ENCODE measurements at regions not wholly inside any gene's neighbourhood (a gene's known extent, or its start where the extent isn't known, plus 50 kb on each side); places are given as distances from the start of the nearest gene placed in this dataset.

- no peak overlapping the region for H3K4me3 ChIP-seq (replicated peaks in 1 of 3; ENCODE audit: insufficient read depth in 1 of 3, low read depth in 1 of 3, low read length in 3 of 3)
- no peaks in the 10 kb centered on the region for H4K20me1 ChIP-seq (replicated peaks; ENCODE audit: control insufficient read depth, extremely low read depth, insufficient read depth, low read length)
- H3K79me2 ChIP-seq (ENCODE audit: control insufficient read depth, insufficient read depth, low read length) = no peaks in the 10 kb centered on the region
- POLR2A ChIA-PET = no interaction called here
- no peaks in the 10 kb centered on the region for H3K4me1 ChIP-seq (ENCODE audit: control insufficient read depth, extremely low read depth, insufficient read depth, low read length)
- no peak overlapping the region for H3K4me2 ChIP-seq (ENCODE audit: insufficient read depth, low read length)
- intact Hi-C loops (cut with micrococcal nuclease) = no loop called here
- H3K9me1 ChIP-seq (replicated peaks; ENCODE audit: control insufficient read depth, extremely low read depth, insufficient read depth, low read length) = no peaks in the 10 kb centered on the region
- FAIRE-seq (no peak), DNase-seq (ENCODE audit: low read depth, low spot score) (no peak)
- BruUV-seq (replicated peaks) = no TSS peak
- dilution Hi-C loops (cut with MboI; ENCODE audit: extremely low pct_ligation_motif_present, low sequenced_read_pairs) = no loop called here
- H3K9me3 ChIP-seq (replicated peaks; ENCODE audit: control insufficient read depth, insufficient read depth, low read length) = no peaks in the 10 kb centered on the region
- H3K27me3 ChIP-seq (ENCODE audit: control insufficient read depth in 2 of 2, insufficient read depth in 2 of 2, low read length in 2 of 2) = peaks cover 8% of the 10 kb centered on the region in 2 experiments
- no peak overlapping the region for H3K9ac ChIP-seq (replicated peaks; ENCODE audit: extremely low read depth, insufficient read depth, low read length)
- CTCF ChIA-PET = interaction anchor here (1.1 kb wide), 1 partner anchor 467 kb away, joined by 3 read pairs; no protein-coding TSS in a partner anchor
- no peaks in the 10 kb centered on the region for H3K36me3 ChIP-seq (ENCODE audit: control insufficient read depth in 2 of 2, extremely low read depth in 1 of 2, insufficient read depth in 2 of 2, low read length in 2 of 2)
- no peak overlapping the region for H2AFZ ChIP-seq (ENCODE audit: low read depth, low read length)
- H3K27ac ChIP-seq (ENCODE audit: insufficient read depth, low read depth, low read length) = no peak overlapping the region
- TF ChIP-seq JUN (IDR thresholded peaks at IDR 0.05; ENCODE audit: borderline replicate concordance, insufficient read depth, insufficient read length, low read depth) = no peak
- no peak for TF ChIP-seq POLR2A (IDR thresholded peaks at IDR 0.05; ENCODE audit: low read depth, low read length)
- TF ChIP-seq FOS (IDR thresholded peaks at IDR 0.05; ENCODE audit: borderline replicate concordance, insufficient read depth, low read length) = no peak
- TF ChIP-seq CTCF (IDR thresholded peaks at IDR 0.05; ENCODE audit: extremely low read depth in 1 of 2, insufficient read depth in 1 of 2, low read depth in 1 of 2, low read length in 2 of 2) = no peak
- no peak for TF ChIP-seq MYC (IDR thresholded peaks at IDR 0.05; ENCODE audit: low read depth, low read length)
- TF ChIP-seq GATA2 (IDR thresholded peaks at IDR 0.05; ENCODE audit: insufficient read depth, insufficient read length, low read depth, low read length) = no peak
- no peak for TF ChIP-seq MAX (IDR thresholded peaks at IDR 0.05; ENCODE audit: insufficient read depth, insufficient read length)
- TF ChIP-seq POLR2AphosphoS5 (IDR thresholded peaks at IDR 0.05; ENCODE audit: insufficient read depth, low read depth, low read length) = no peak
- TF ChIP-seq EZH2 (IDR thresholded peaks at IDR 0.05; ENCODE audit: borderline replicate concordance, low read depth, low read length, severe bottlenecking) = no peak
Measured at GRCh38 chr12:11565752-11566151, 83.7 kb upstream of the ETV6 start.

Data from endothelial cell of umbilical vein (primary cell).